B cell (primary cell): ENCODE measurements at regions not wholly inside any gene's neighbourhood (a gene's known extent, or its start where the extent isn't known, plus 50 kb on each side); places are given as distances from the start of the nearest gene placed in this dataset.

Experiments
- ATAC-seq: fragments of 200-7000 bp; cut with Tn5 transposase; one replicate; pipeline ENCODE4 v1.10.0; 2021; ENCODE audit warnings: low read depth, mild to moderate bottlenecking, moderate number of reproducible peaks, moderate library complexity
- CTCF ChIA-PET: fragments of 350-600 bp; sonication (Branson Sonifier 250); formaldehyde crosslinking; loops from one replicate; lab custom pipeline; 2021; ENCODE audit warnings: antibody characterized with exemption, inconsistent platforms; lab: Charles Lee
- POLR2A ChIA-PET: fragments of 350-600 bp; sonication (Branson Sonifier 250); formaldehyde crosslinking; loops from one replicate; lab custom pipeline; 2021; ENCODE audit warnings: antibody characterized with exemption; lab: Charles Lee
- DNase-seq: peaks from one replicate; pipeline ENCODE4 v3.0.0; 2013
- H2AFZ ChIP-seq: 2 replicates; pipeline ENCODE4 v1.6.1; 2012; ENCODE audit warnings: mild to moderate bottlenecking, low read depth, low read length; ENCODE audit not compliant: insufficient read depth, poor library complexity, severe bottlenecking
- H3K27ac ChIP-seq, 2 donors: 1 replicate in 1 of 2; 2 replicates in 1 of 2; pipeline ENCODE4 v1.5.1; 2012 to 2013; ENCODE audit warnings: low read length in 2 of 2, mild to moderate bottlenecking in 2 of 2, moderate library complexity in 1 of 2
- H3K27me3 ChIP-seq, 4 experiments: fragments of 200-600 bp in 1 of 4; sonication (generic) in 1 of 4; replicated peaks in 1 of 4; 1 replicate in 2 of 4; 2 replicates in 2 of 4; pipeline versions ENCODE4 v1.6.1 to v1.7.0; 2013 to 2016; ENCODE audit warnings: low read length in 3 of 4, mild to moderate bottlenecking in 2 of 4, mixed read lengths in 1 of 4, moderate library complexity in 1 of 4; ENCODE audit not compliant: insufficient read depth in 4 of 4, control insufficient read depth in 3 of 4; ENCODE audit errors: control extremely low read depth in 1 of 4
- H3K36me3 ChIP-seq, 2 experiments: replicated peaks in 1 of 2; 1 replicate in 1 of 2; 2 replicates in 1 of 2; pipeline versions ENCODE4 v1.6.1 to v1.7.1; 2013; ENCODE audit warnings: low read length in 1 of 2; ENCODE audit not compliant: insufficient read depth in 2 of 2, control insufficient read depth in 1 of 2; ENCODE audit errors: control extremely low read depth in 1 of 2, extremely low read depth in 1 of 2
- H3K4me1 ChIP-seq, 2 donors: fragments of 200-600 bp in 1 of 2; sonication (generic) in 1 of 2; 1 replicate in 1 of 2; 2 replicates in 1 of 2; pipeline versions ENCODE4 v1.5.1 to v1.6.1; 2013 to 2017; ENCODE audit warnings: low read length in 2 of 2; ENCODE audit not compliant: control insufficient read depth in 2 of 2, insufficient read depth in 2 of 2
- H3K4me2 ChIP-seq: replicated peaks from 2 replicates; pipeline ENCODE3; 2012; ENCODE audit warnings: mild to moderate bottlenecking, low read depth, low read length; ENCODE audit not compliant: poor library complexity, severe bottlenecking
- H3K4me3 ChIP-seq, 5 experiments: fragments of 200-600 bp in 1 of 5; sonication (generic) in 1 of 5; 1 replicate in 3 of 5; 2 replicates in 2 of 5; pipeline versions ENCODE4 v1.5.1 to v1.7.0; 2011 to 2016; ENCODE audit warnings: low read length in 4 of 5, mild to moderate bottlenecking in 4 of 5, low read depth in 2 of 5, control low read depth in 1 of 5, moderate library complexity in 1 of 5; ENCODE audit not compliant: insufficient read depth in 1 of 5; ENCODE audit errors: control extremely low read depth in 1 of 5, extremely low read depth in 1 of 5
- H3K79me2 ChIP-seq: fragments of 200-600 bp; sonication (generic); one replicate; pipeline ENCODE4 v1.6.0; 2016; ENCODE audit warnings: low read length; ENCODE audit not compliant: control insufficient read depth, insufficient read depth
- H3K9ac ChIP-seq: fragments of 200-600 bp; sonication (generic); 2 replicates; pipeline ENCODE4 v1.6.1; 2017; ENCODE audit warnings: mild to moderate bottlenecking, low read length, moderate library complexity
- H3K9me3 ChIP-seq, 3 donors: one replicate each; pipeline versions ENCODE4 v1.6.1 to v1.7.1; 2013; ENCODE audit warnings: low read length in 2 of 3; ENCODE audit not compliant: control insufficient read depth in 2 of 3, insufficient read depth in 1 of 3; ENCODE audit errors: control extremely low read depth in 1 of 3
- H4K20me1 ChIP-seq: 2 replicates; pipeline ENCODE4 v1.6.0; 2012; ENCODE audit warnings: mild to moderate bottlenecking, low read length; ENCODE audit not compliant: insufficient read depth, control insufficient read depth, poor library complexity, severe bottlenecking
- H3K27ac Mint-ChIP-seq: one replicate; pipeline ENCODE4 v1.8.0; 2021; ENCODE audit warnings: mixed read lengths
- H3K27me3 Mint-ChIP-seq: one replicate; pipeline ENCODE4 v1.8.0; 2021; ENCODE audit warnings: mixed read lengths
- H3K4me1 Mint-ChIP-seq: one replicate; pipeline ENCODE4 v1.8.0; 2021; ENCODE audit warnings: mixed read lengths
- H3K4me3 Mint-ChIP-seq: one replicate; pipeline ENCODE4 v1.8.0; 2021; ENCODE audit warnings: mixed read lengths
- H3K9me3 Mint-ChIP-seq: one replicate; pipeline ENCODE4 v1.8.0; 2022; ENCODE audit warnings: mixed read lengths; ENCODE audit not compliant: insufficient read depth
- EZH2 ChIP-seq: IDR thresholded peaks from 2 replicates; pipeline ENCODE4 v1.6.1; 2012; ENCODE audit warnings: borderline replicate concordance, low read depth, mild to moderate bottlenecking, moderate library complexity, low read length; ENCODE audit not compliant: insufficient read depth, poor library complexity, severe bottlenecking
- WGBS: methylation state at CpG from one replicate; pipeline ENCODE4 v1.1.5; 2013; ENCODE audit warnings: missing lambda C conversion rate; ENCODE audit not compliant: insufficient coverage; 5-methylcytosine and 5-hydroxymethylcytosine counted together
- intact Hi-C: fragments of 100-400 bp; cut with micrococcal nuclease; formaldehyde crosslinking; loops from one replicate; pipeline ENCODE4 v1.10.0; 2022
- TF ChIP-seq, protein P1 (sequence below): fragments of 200-600 bp; IDR thresholded peaks from one replicate; pipeline ENCODE4 v1.8.0; 2022; ENCODE audit warnings: antibody characterized with exemption, mild to moderate bottlenecking

DNA sequence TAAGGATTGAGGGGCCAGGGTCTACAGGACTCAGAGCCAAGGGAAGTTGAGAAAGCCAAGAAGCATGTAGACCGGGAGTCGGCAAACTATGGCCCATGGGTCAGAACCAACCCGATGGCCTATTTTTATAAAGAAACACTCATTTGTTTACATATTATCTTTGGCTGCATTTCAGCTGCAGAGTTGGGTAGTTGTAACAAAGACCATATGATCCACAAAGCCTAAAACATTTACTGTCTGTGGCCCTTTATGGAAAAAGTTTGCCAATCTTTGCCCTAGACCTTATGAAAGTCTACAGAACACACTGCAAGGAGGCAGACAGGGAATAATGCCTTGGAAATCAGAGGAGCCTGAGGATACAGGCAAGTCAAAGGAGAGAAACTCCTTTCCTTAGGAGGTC is 63.2 kb upstream of the MNS1 start:
- peaks cover 11% of the 10 kb centered on the region for H3K4me1 Mint-ChIP-seq
- Histone ChIP-seq H3K36me3 (no peaks in the 10 kb centered on the region), H2AFZ (no peak overlapping the region), H3K27ac (no peak overlapping the region), H3K4me2 (no peak overlapping the region), H3K79me2 (no peaks in the 10 kb centered on the region), H3K4me3 (no peak overlapping the region), H3K9ac (no peak overlapping the region), H3K4me1 (peaks cover 6 to 8% of the 10 kb centered on the region in 2 donors), H3K27me3 (no peaks in the 10 kb centered on the region), H3K9me3 (no peaks in the 10 kb centered on the region), H4K20me1 (no peaks in the 10 kb centered on the region)
- CTCF ChIA-PET, result no interaction called here
- no peak for TF ChIP-seq EZH2
- TF ChIP-seq, protein P1, sequence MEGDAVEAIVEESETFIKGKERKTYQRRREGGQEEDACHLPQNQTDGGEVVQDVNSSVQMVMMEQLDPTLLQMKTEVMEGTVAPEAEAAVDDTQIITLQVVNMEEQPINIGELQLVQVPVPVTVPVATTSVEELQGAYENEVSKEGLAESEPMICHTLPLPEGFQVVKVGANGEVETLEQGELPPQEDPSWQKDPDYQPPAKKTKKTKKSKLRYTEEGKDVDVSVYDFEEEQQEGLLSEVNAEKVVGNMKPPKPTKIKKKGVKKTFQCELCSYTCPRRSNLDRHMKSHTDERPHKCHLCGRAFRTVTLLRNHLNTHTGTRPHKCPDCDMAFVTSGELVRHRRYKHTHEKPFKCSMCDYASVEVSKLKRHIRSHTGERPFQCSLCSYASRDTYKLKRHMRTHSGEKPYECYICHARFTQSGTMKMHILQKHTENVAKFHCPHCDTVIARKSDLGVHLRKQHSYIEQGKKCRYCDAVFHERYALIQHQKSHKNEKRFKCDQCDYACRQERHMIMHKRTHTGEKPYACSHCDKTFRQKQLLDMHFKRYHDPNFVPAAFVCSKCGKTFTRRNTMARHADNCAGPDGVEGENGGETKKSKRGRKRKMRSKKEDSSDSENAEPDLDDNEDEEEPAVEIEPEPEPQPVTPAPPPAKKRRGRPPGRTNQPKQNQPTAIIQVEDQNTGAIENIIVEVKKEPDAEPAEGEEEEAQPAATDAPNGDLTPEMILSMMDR, result no peak
- intact Hi-C loops, result no loop called here
- no peak for ATAC-seq
- H3K27me3 Mint-ChIP-seq, result no peaks in the 10 kb centered on the region
- H3K27ac Mint-ChIP-seq, result no peak overlapping the region
- WGBS, result no CpG with 5 or more reads among the region's 3 CpGs
- POLR2A ChIA-PET, result no interaction called here
- no peaks in the 10 kb centered on the region for H3K9me3 Mint-ChIP-seq
- H3K4me3 Mint-ChIP-seq, result no peak overlapping the region
- no peak for DNase-seq

DNA sequence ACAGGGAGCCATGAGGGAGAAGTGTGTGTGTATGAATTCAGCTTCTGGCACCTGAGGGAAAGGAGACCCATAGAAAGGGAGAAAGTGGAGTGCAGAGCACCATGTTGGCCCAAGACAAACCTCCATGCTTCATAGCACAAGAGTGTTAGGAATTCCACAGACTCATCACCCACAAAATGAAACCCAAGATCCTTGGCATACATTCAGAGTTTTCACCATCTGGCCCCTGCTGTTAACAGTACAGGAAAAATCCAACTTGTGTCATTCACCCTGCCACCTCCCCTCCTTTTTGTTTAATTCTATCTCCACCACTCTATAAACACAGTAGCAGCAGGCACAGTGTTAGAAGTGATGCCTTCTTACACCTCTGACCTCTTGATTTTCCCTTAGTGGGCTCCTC is 60.0 kb upstream of the MNS1 start:
- TF ChIP-seq, protein P1, result no peak
- TF ChIP-seq EZH2, result no peak
- ChIA-PET CTCF (interaction anchor here (1.5 kb wide), 1 partner anchor 9 kb away, joined by 3 read pairs; no protein-coding TSS in a partner anchor), POLR2A (no interaction called here)
- Histone ChIP-seq H3K4me3 (no peak overlapping the region), H3K4me2 (no peak overlapping the region), H4K20me1 (no peaks in the 10 kb centered on the region), H3K9ac (no peak overlapping the region), H3K36me3 (no peaks in the 10 kb centered on the region), H3K27ac (no peak overlapping the region), H2AFZ (no peak overlapping the region), H3K4me1 (no peaks in the 10 kb centered on the region), H3K27me3 (no peaks in the 10 kb centered on the region), H3K9me3 (peaks cover 0 to 2% (median 0%) of the 10 kb centered on the region in 3 donors), H3K79me2 (no peaks in the 10 kb centered on the region)
- Mint-ChIP-seq H3K4me1 (no peaks in the 10 kb centered on the region), H3K27me3 (peaks cover 16% of the 10 kb centered on the region), H3K27ac (no peak overlapping the region), H3K9me3 (no peaks in the 10 kb centered on the region), H3K4me3 (no peak overlapping the region)
- ATAC-seq (no peak), DNase-seq (no peak)
- intact Hi-C loops, result no loop called here
